Body of pancreas (tissue), 4 donors: ENCODE measurements at regions not wholly inside any gene's neighbourhood (a gene's known extent, or its start where the extent isn't known, plus 50 kb on each side); places are given as distances from the start of the nearest gene placed in this dataset.

ENCODE experiments used
- POLR2A ChIP-seq, 3 donors: fragments of 450-650 bp; IDR thresholded peaks; one replicate each; pipeline ENCODE4 v1.6.1; 2016; ENCODE audit warnings: antibody characterized with exemption in 3 of 3, mild to moderate bottlenecking in 2 of 3
- TF ChIP-seq, protein P1 (sequence below), 7 experiments: fragments of 450-650 bp in 4 of 7; fragments of 200-600 bp in 3 of 7; sonication (generic) in 3 of 7; IDR thresholded peaks; one replicate each; pipeline ENCODE4 v1.5.1; 2016 to 2019; ENCODE audit warnings: antibody characterized with exemption in 7 of 7

DNA sequence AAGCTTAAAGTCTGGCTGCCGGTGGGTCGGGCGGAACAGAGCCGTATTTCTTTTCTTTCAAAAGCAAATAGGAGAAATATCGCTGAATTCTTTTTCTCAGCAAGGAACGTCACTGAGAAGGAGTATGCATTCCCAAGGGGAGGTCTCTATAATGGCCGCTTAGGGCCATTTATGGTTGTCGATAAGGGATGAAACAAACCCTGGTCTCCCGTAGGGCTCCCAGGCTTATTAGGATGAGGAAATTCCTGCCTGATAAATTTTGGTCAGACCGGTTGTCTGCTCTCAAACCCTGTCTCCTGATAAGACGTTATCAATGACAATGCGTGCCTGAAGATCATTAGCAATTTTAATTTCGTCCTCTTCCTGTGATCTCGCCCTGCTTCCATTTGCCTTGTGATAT, 227.7 kb upstream of the ZEB2 start:
- TF ChIP-seq, protein P1, sequence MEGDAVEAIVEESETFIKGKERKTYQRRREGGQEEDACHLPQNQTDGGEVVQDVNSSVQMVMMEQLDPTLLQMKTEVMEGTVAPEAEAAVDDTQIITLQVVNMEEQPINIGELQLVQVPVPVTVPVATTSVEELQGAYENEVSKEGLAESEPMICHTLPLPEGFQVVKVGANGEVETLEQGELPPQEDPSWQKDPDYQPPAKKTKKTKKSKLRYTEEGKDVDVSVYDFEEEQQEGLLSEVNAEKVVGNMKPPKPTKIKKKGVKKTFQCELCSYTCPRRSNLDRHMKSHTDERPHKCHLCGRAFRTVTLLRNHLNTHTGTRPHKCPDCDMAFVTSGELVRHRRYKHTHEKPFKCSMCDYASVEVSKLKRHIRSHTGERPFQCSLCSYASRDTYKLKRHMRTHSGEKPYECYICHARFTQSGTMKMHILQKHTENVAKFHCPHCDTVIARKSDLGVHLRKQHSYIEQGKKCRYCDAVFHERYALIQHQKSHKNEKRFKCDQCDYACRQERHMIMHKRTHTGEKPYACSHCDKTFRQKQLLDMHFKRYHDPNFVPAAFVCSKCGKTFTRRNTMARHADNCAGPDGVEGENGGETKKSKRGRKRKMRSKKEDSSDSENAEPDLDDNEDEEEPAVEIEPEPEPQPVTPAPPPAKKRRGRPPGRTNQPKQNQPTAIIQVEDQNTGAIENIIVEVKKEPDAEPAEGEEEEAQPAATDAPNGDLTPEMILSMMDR (IDR thresholded peaks at IDR 0.05): no peak
- TF ChIP-seq POLR2A (IDR thresholded peaks at IDR 0.05): no peak
